ENCODE measurements at regions not wholly inside any gene's neighbourhood (a gene's known extent, or its start where the extent isn't known, plus 50 kb on each side); places are given as distances from the start of the nearest gene placed in this dataset.

GRCh38 chr1:60350531-60350930 is 277.0 kb upstream of the C1orf87 start:
- Histone ChIP-seq H3K27ac (replicated peaks; ENCODE audit: low read length) (no peak overlapping the region), H3K18ac (ENCODE audit: low read length) (no peak overlapping the region), H4K91ac (ENCODE audit: low read depth, low read length, poor library complexity) (no peak overlapping the region), H3K9ac (ENCODE audit: low read depth, low read length, poor library complexity) (no peak overlapping the region), H2BK120ac (ENCODE audit: low read depth, low read length) (no peak overlapping the region), H2BK15ac (ENCODE audit: low read length) (no peak overlapping the region), H2BK12ac (ENCODE audit: low read length) (no peak overlapping the region), H3K4me3 (ENCODE audit: low read length in 2 of 2) (no peak overlapping the region), H3K79me1 (ENCODE audit: low read depth, low read length) (no peaks in the 10 kb centered on the region), H2AK5ac (ENCODE audit: low read depth, low read length) (no peak overlapping the region), H2AFZ (ENCODE audit: low read length) (no peak overlapping the region), H3K4me1 (ENCODE audit: control insufficient read depth in 2 of 2, insufficient read depth in 1 of 2, low read depth in 1 of 2, low read length in 2 of 2) (no peaks in the 10 kb centered on the region), H3K36me3 (replicated peaks in 1 of 2; ENCODE audit: control insufficient read depth in 2 of 2, insufficient read depth in 2 of 2, low read length in 2 of 2) (no peaks in the 10 kb centered on the region), H3K23ac (ENCODE audit: low read depth, low read length, poor library complexity) (no peak overlapping the region), H3K4ac (ENCODE audit: low read length) (no peak overlapping the region), H3K14ac (ENCODE audit: low read length) (no peak overlapping the region), H3K4me2 (ENCODE audit: insufficient read depth, low read length, poor library complexity, severe bottlenecking) (no peak overlapping the region), H3K9me3 (replicated peaks in 1 of 2; ENCODE audit: control insufficient read depth in 2 of 2, insufficient read depth in 1 of 2, low read depth in 1 of 2, low read length in 2 of 2) (no peaks in the 10 kb centered on the region), H2BK5ac (ENCODE audit: low read length) (no peak overlapping the region), H3K27me3 (ENCODE audit: control insufficient read depth in 3 of 3, insufficient read depth in 3 of 3, low read depth in 1 of 3, low read length in 3 of 3) (no peaks in the 10 kb centered on the region), H4K8ac (ENCODE audit: low read depth, low read length) (no peak overlapping the region)
- no peak for DNase-seq (ENCODE audit: low spot score)

GRCh38 chr1:60348884-60349283 is 275.3 kb upstream of the C1orf87 start:
- Histone ChIP-seq H4K8ac (ENCODE audit: low read depth, low read length) (no peak overlapping the region), H3K27ac (replicated peaks; ENCODE audit: low read length) (no peak overlapping the region), H3K23ac (ENCODE audit: low read depth, low read length, poor library complexity) (no peak overlapping the region), H3K27me3 (ENCODE audit: control insufficient read depth in 3 of 3, insufficient read depth in 3 of 3, low read depth in 1 of 3, low read length in 3 of 3) (no peaks in the 10 kb centered on the region), H3K79me1 (ENCODE audit: low read depth, low read length) (no peaks in the 10 kb centered on the region), H3K4me3 (ENCODE audit: low read length in 2 of 2) (no peak overlapping the region), H2AK5ac (ENCODE audit: low read depth, low read length) (no peak overlapping the region), H3K4me1 (ENCODE audit: control insufficient read depth in 2 of 2, insufficient read depth in 1 of 2, low read depth in 1 of 2, low read length in 2 of 2) (no peaks in the 10 kb centered on the region), H2BK15ac (ENCODE audit: low read length) (no peak overlapping the region), H3K4ac (ENCODE audit: low read length) (no peak overlapping the region), H3K9ac (ENCODE audit: low read depth, low read length, poor library complexity) (no peak overlapping the region), H2BK12ac (ENCODE audit: low read length) (no peak overlapping the region), H2BK120ac (ENCODE audit: low read depth, low read length) (no peak overlapping the region), H2AFZ (ENCODE audit: low read length) (no peak overlapping the region), H4K91ac (ENCODE audit: low read depth, low read length, poor library complexity) (no peak overlapping the region), H3K18ac (ENCODE audit: low read length) (no peak overlapping the region), H3K14ac (ENCODE audit: low read length) (no peak overlapping the region), H2BK5ac (ENCODE audit: low read length) (no peak overlapping the region), H3K36me3 (replicated peaks in 1 of 2; ENCODE audit: control insufficient read depth in 2 of 2, insufficient read depth in 2 of 2, low read length in 2 of 2) (no peaks in the 10 kb centered on the region), H3K9me3 (replicated peaks in 1 of 2; ENCODE audit: control insufficient read depth in 2 of 2, insufficient read depth in 1 of 2, low read depth in 1 of 2, low read length in 2 of 2) (no peaks in the 10 kb centered on the region), H3K4me2 (ENCODE audit: insufficient read depth, low read length, poor library complexity, severe bottlenecking) (no peak overlapping the region)
- no peak for DNase-seq (ENCODE audit: low spot score)
- whole genome bisulfite sequencing, 2 donors (ENCODE audit: extremely low coverage in 2 of 2, insufficient read length in 2 of 2, insufficient replicate concordance in 1 of 2) = no CpG with 5 or more reads among the region's 1 CpG

GRCh38 chr1:60345621-60346020 is 272.1 kb upstream of the C1orf87 start:
- H3K4ac ChIP-seq (ENCODE audit: low read length) = no peak overlapping the region
- no peaks in the 10 kb centered on the region for H3K36me3 ChIP-seq (replicated peaks in 1 of 2; ENCODE audit: control insufficient read depth in 2 of 2, insufficient read depth in 2 of 2, low read length in 2 of 2)
- H2BK5ac ChIP-seq (ENCODE audit: low read length) = no peak overlapping the region
- H2BK15ac ChIP-seq (ENCODE audit: low read length) = no peak overlapping the region
- H4K91ac ChIP-seq (ENCODE audit: low read depth, low read length, poor library complexity) = no peak overlapping the region
- H3K27me3 ChIP-seq (ENCODE audit: control insufficient read depth in 3 of 3, insufficient read depth in 3 of 3, low read depth in 1 of 3, low read length in 3 of 3) = no peaks in the 10 kb centered on the region
- no peak overlapping the region for H2BK12ac ChIP-seq (ENCODE audit: low read length)
- H3K18ac ChIP-seq (ENCODE audit: low read length) = no peak overlapping the region
- H2AFZ ChIP-seq (ENCODE audit: low read length) = no peak overlapping the region
- H3K4me2 ChIP-seq (ENCODE audit: insufficient read depth, low read length, poor library complexity, severe bottlenecking) = no peak overlapping the region
- H3K4me1 ChIP-seq (ENCODE audit: control insufficient read depth in 2 of 2, insufficient read depth in 1 of 2, low read depth in 1 of 2, low read length in 2 of 2) = no peaks in the 10 kb centered on the region
- no peak overlapping the region for H3K4me3 ChIP-seq (ENCODE audit: low read length in 2 of 2)
- no peak overlapping the region for H3K9ac ChIP-seq (ENCODE audit: low read depth, low read length, poor library complexity)
- H2BK120ac ChIP-seq (ENCODE audit: low read depth, low read length) = no peak overlapping the region
- H3K79me1 ChIP-seq (ENCODE audit: low read depth, low read length) = no peaks in the 10 kb centered on the region
- no peak overlapping the region for H3K14ac ChIP-seq (ENCODE audit: low read length)
- H3K23ac ChIP-seq (ENCODE audit: low read depth, low read length, poor library complexity) = no peak overlapping the region
- H3K9me3 ChIP-seq (replicated peaks in 1 of 2; ENCODE audit: control insufficient read depth in 2 of 2, insufficient read depth in 1 of 2, low read depth in 1 of 2, low read length in 2 of 2) = no peaks in the 10 kb centered on the region
- no peak overlapping the region for H4K8ac ChIP-seq (ENCODE audit: low read depth, low read length)
- no peak overlapping the region for H3K27ac ChIP-seq (replicated peaks; ENCODE audit: low read length)
- no peak overlapping the region for H2AK5ac ChIP-seq (ENCODE audit: low read depth, low read length)
- no CpG with 5 or more reads among the region's 1 CpG for whole genome bisulfite sequencing, 2 donors (ENCODE audit: extremely low coverage in 2 of 2, insufficient read length in 2 of 2, insufficient replicate concordance in 1 of 2)
- DNase-seq (ENCODE audit: low spot score) = no peak

GRCh38 chr1:60345049-60345448 is 271.5 kb upstream of the C1orf87 start:
- WGBS, 2 donors (ENCODE audit: extremely low coverage in 2 of 2, insufficient read length in 2 of 2, insufficient replicate concordance in 1 of 2) = no CpG with 5 or more reads among the region's 4 CpGs
- Histone ChIP-seq H3K18ac (ENCODE audit: low read length) (no peak overlapping the region), H2BK15ac (ENCODE audit: low read length) (no peak overlapping the region), H2AFZ (ENCODE audit: low read length) (no peak overlapping the region), H4K8ac (ENCODE audit: low read depth, low read length) (no peak overlapping the region), H3K36me3 (replicated peaks in 1 of 2; ENCODE audit: control insufficient read depth in 2 of 2, insufficient read depth in 2 of 2, low read length in 2 of 2) (no peaks in the 10 kb centered on the region), H3K4me1 (ENCODE audit: control insufficient read depth in 2 of 2, insufficient read depth in 1 of 2, low read depth in 1 of 2, low read length in 2 of 2) (no peaks in the 10 kb centered on the region), H3K27ac (replicated peaks; ENCODE audit: low read length) (no peak overlapping the region), H3K23ac (ENCODE audit: low read depth, low read length, poor library complexity) (no peak overlapping the region), H3K27me3 (ENCODE audit: control insufficient read depth in 3 of 3, insufficient read depth in 3 of 3, low read depth in 1 of 3, low read length in 3 of 3) (no peaks in the 10 kb centered on the region), H3K14ac (ENCODE audit: low read length) (no peak overlapping the region), H2AK5ac (ENCODE audit: low read depth, low read length) (no peak overlapping the region), H2BK12ac (ENCODE audit: low read length) (no peak overlapping the region), H2BK5ac (ENCODE audit: low read length) (no peak overlapping the region), H3K79me1 (ENCODE audit: low read depth, low read length) (no peaks in the 10 kb centered on the region), H3K4ac (ENCODE audit: low read length) (no peak overlapping the region), H4K91ac (ENCODE audit: low read depth, low read length, poor library complexity) (no peak overlapping the region), H3K9ac (ENCODE audit: low read depth, low read length, poor library complexity) (no peak overlapping the region), H3K4me2 (ENCODE audit: insufficient read depth, low read length, poor library complexity, severe bottlenecking) (no peak overlapping the region), H2BK120ac (ENCODE audit: low read depth, low read length) (no peak overlapping the region), H3K4me3 (ENCODE audit: low read length in 2 of 2) (no peak overlapping the region), H3K9me3 (replicated peaks in 1 of 2; ENCODE audit: control insufficient read depth in 2 of 2, insufficient read depth in 1 of 2, low read depth in 1 of 2, low read length in 2 of 2) (no peaks in the 10 kb centered on the region)
- DNase-seq (ENCODE audit: low spot score) = no peak
